ENCODE measurements at regions not wholly inside any gene's neighbourhood (a gene's known extent, or its start where the extent isn't known, plus 50 kb on each side); places are given as distances from the start of the nearest gene placed in this dataset.
"Not testable (repeated sequence)": the region's sequence is repeated elsewhere in the genome, so short reads cannot be mapped to it uniquely, and the experiment has no call there.

DNA sequence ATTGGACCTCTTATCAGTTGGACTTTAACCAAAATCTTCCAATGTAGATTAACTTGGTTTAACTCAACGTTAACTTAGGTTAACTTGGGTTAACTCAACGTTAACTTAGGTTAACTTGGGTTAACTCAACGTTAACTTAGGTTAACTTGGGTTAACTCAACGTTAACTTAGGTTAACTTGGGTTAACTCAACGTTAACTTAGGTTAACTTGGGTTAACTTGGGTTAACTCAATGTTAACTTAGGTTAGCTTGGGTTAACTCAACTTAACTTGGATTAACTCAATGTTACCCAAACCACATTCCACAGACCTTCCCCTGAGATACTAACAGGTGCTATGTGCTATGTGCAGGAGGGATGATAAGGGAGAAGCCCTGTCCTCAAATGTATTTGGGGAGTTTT, 306.9 kb upstream of the IL12A start:
- not testable (repeated sequence) for TF ChIP-seq POLR2A, POLR2AphosphoS5 (IDR thresholded peaks at IDR 0.05)

All from gastroesophageal sphincter (tissue), 2 donors.